ENCODE measurements at regions not wholly inside any gene's neighbourhood (a gene's known extent, or its start where the extent isn't known, plus 50 kb on each side); places are given as distances from the start of the nearest gene placed in this dataset.
"Not testable (repeated sequence)": the region's sequence is repeated elsewhere in the genome, so short reads cannot be mapped to it uniquely, and the experiment has no call there.

- no peak for DNase-seq
Observed at GRCh38 chr6:98041921-98042320, 758.9 kb upstream of the MMS22L start.

GRCh38 chr6:98044151-98044561, 761.1 kb upstream of the MMS22L start:
- no peak for DNase-seq

- no peak for DNase-seq
Observed at GRCh38 chr6:98044791-98045470, 761.9 kb upstream of the MMS22L start.

- DNase-seq, result no peak
Observed at GRCh38 chr6:98047164-98047563, 764.1 kb upstream of the MMS22L start.

- DNase-seq, result no peak
Observed at GRCh38 chr6:98047871-98048270, 764.9 kb upstream of the MMS22L start.

GRCh38 chr6:98054453-98054852, 771.4 kb upstream of the MMS22L start:
- no peak for DNase-seq

GRCh38 chr6:98056955-98057354, 773.9 kb upstream of the MMS22L start:
- no peak for DNase-seq

GRCh38 chr6:98067375-98067774, 767.0 kb upstream of the POU3F2 start:
- no peak for DNase-seq

GRCh38 chr6:98088537-98088936, 745.8 kb upstream of the POU3F2 start:
- DNase-seq, result not testable (repeated sequence)

- no peak for DNase-seq
Observed at GRCh38 chr6:98092331-98092730, 742.0 kb upstream of the POU3F2 start.

GRCh38 chr6:98094696-98095095, 739.7 kb upstream of the POU3F2 start:
- no peak for DNase-seq

GRCh38 chr6:98107801-98108200, 726.6 kb upstream of the POU3F2 start:
- DNase-seq, result no peak

GRCh38 chr6:98116455-98116854, 717.9 kb upstream of the POU3F2 start:
- no peak for DNase-seq

- no peak for DNase-seq
Observed at GRCh38 chr6:98117068-98117467, 717.3 kb upstream of the POU3F2 start.

- DNase-seq, result no peak
Observed at GRCh38 chr6:98118397-98119045, 715.9 kb upstream of the POU3F2 start.

GRCh38 chr6:98124171-98124570, 710.2 kb upstream of the POU3F2 start:
- DNase-seq, result no peak

- DNase-seq, result no peak
Observed at GRCh38 chr6:98131290-98131990, 702.9 kb upstream of the POU3F2 start.

- DNase-seq, result no peak
Observed at GRCh38 chr6:98136333-98136732, 698.0 kb upstream of the POU3F2 start.

GRCh38 chr6:98137391-98137790, 697.0 kb upstream of the POU3F2 start:
- DNase-seq, result no peak

GRCh38 chr6:98142839-98143238, 691.5 kb upstream of the POU3F2 start:
- DNase-seq, result no peak

GRCh38 chr6:98146656-98147055, 687.7 kb upstream of the POU3F2 start:
- no peak for DNase-seq

- no peak for DNase-seq
Observed at GRCh38 chr6:98156580-98156979, 677.8 kb upstream of the POU3F2 start.

GRCh38 chr6:98179606-98180005, 654.8 kb upstream of the POU3F2 start:
- no peak for DNase-seq

GRCh38 chr6:98200084-98200483, 634.3 kb upstream of the POU3F2 start:
- DNase-seq, result no peak

Data from activated CD4-positive, CD25-positive, alpha-beta regulatory T cell treated with anti-CD3 and anti-CD28 coated beads, Interleukin-2, amount 50 U/mL, for 72 hours (primary cell).